HG03521 (cell line): ENCODE measurements at regions not wholly inside any gene's neighbourhood (a gene's known extent, or its start where the extent isn't known, plus 50 kb on each side); places are given as distances from the start of the nearest gene placed in this dataset.
"Not testable (repeated sequence)": the region's sequence is repeated elsewhere in the genome, so short reads cannot be mapped to it uniquely, and the experiment has no call there.

Source experiments
- ATAC-seq: cut with Tn5 transposase; IDR thresholded peaks from one replicate; pipeline ENCODE4 v1.9.1; 2021; ENCODE audit warnings: mild to moderate bottlenecking, moderate library complexity; ENCODE audit not compliant: unreplicated experiment

DNA sequence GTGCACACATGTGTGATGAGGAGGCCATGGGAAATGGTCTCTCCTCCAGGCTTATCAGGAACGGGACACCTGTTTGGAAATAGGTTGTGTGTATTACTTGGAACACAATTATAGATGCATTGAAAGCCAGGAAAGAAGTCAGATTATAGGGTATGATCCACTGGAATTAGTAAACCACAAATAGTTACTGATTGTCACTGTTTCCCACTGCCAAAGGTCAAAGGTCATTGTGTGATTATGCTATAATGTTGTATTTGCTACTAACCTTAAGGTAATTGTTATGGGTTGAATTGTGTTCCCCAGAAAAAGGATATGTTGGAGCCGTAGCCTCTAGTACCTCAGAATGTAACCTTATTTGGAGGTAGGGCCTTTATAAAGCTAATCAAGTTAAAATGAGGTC is 129.9 kb upstream of the FBXO33 start:
- ATAC-seq = no peak

DNA sequence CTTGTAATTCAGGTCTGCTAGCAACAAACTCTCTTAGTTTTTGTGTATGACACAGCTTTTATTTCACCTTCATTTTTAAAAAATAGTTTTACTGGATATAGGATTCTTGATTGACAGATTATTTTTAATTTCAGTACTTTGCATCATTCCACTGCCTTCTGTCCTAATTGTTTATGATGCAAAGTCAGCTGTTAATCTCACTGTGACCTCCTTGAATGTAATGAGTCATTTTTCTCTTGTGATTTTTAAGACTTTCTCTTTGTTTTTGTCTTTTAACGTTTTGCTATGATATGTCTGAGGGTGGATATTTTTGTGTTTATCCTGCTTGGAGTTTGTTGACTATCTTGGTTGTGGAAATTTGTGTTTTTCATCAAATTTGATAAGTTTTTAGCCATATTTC is 126.3 kb upstream of the FBXO33 start:
- ATAC-seq = no peak

DNA sequence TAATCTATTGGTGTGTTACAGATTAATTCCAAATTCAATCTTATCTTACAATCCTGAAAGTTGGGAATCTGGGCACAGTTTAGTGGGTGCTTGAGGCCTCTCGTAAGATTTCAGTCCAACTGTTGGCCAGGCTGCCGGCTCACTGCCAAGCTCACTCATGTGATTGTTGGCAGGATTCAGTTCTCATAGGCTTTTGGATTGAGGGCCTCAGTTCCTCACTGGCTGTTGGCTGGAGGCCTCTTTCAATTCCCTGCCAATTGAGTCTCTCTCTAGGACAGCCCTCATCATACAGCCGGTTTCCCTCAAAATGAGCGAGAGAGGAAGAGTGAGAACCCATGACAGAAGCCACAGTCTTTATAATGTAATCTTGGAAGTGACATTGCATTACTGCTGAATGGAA is 123.5 kb upstream of the FBXO33 start:
- no peak for ATAC-seq

DNA sequence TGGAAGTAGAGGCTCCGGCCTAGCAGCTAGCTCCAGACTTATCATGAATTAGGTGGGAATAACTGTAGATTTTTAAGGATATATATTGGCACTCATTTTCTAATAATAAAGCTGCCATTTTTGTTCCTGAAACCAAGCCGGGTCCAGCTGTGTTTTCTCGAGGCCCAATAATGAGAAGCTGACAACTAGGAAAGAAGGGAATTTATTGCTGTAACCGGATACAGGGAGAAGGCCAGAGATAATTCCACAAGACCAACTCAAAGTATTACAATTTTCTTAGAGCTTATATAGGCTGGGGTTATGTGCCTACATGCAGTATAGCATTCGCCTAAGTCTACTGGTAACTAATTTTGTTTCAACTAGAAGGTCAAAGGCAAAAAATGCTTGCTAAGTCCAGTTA is 122.3 kb upstream of the FBXO33 start:
- ATAC-seq = no peak

DNA sequence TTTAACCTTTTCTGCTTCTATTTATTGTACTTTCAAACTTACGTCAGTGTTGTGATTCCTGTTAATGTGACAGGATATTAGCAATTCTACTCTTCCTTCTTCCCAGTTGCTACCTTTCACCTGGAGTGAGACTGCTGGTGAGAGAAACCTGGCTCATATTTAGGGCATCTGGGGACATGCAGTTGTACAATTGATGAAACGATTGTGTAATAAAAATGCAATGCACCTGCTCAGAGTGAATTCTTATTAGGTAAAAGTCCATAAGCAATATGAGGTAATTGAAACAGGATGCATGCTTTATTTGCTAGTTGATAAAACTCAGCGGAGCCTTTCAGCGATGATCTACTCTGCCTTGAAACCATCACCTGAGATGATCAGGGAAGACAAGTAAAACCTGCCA is 116.1 kb upstream of the FBXO33 start:
- ATAC-seq = no peak

DNA sequence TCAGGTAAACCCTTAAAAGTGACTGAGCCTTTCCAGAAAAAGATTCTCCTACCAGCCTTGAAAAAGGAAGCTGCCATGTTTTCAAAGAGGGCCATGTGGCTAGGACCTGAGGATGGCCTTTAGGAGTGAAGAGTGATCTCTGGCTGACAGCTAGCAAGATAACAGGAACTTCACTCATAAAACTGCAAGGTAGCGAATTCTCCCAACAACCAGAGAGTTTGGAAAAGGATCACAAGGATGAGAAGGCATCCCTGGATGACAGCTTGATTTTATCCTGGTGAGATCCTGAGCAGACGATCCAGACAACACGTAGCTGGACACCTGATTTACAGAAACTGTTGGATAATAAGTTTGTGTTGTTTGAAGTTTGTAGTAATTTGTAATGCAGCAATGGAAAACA is 115.6 kb upstream of the FBXO33 start:
- no peak for ATAC-seq

DNA sequence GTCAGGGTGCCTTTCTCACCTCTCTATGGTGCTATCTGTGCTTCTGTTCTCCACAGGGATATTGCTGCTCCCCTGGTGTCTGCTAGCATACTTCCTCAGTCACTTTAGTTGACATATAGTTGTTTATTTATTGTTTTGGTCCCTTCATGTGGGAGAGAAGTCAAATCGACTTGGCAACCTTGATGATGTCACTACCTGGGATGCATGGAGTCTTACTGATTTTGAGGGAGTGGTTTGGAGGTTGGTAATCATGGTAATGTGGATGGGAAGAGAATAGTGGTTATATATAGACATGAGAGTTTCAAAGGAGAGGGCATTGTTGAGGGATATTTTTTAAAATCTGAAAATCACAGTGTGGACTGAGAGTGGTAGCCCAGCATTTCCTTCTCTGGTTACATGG is 73.6 kb upstream of the FBXO33 start:
- ATAC-seq = no peak

DNA sequence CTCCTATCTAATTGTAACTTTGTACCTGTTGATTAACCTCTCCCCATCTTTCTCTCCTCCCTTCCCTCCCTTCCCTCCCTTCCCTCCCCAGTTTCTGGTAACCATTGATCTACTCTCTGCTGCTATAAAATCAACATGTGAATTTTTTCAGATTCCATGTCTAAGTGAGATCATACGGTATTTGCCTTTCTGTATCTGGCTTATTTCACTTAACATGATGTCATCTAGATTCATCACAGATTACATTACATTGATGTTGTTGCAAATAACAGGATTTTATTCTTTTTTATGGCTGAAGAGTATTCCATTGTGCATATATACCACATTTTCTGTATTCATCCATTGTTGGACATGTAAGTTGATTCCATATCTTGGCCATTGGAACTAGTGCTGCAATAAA is 68.0 kb upstream of the FBXO33 start:
- ATAC-seq = no peak

DNA sequence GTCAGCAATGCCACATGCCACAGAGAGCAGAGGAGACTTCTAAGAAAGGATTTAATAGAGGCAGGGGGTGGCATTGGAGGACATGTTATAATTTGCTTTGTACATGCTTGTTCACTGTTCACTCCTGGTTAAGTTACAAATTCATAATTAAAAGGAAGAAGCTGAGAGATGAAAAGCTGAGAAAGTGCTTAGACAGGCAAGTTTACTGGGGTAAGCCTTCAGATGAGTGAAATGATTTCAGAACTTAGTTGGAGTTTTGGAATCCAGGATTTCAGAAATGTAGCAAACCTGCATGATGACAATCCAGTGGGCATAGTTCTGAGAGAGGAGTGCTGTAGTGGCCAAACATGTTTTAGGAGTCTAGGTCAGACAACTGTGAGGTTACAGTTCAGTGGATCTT is 67.3 kb upstream of the FBXO33 start:
- no peak for ATAC-seq

DNA sequence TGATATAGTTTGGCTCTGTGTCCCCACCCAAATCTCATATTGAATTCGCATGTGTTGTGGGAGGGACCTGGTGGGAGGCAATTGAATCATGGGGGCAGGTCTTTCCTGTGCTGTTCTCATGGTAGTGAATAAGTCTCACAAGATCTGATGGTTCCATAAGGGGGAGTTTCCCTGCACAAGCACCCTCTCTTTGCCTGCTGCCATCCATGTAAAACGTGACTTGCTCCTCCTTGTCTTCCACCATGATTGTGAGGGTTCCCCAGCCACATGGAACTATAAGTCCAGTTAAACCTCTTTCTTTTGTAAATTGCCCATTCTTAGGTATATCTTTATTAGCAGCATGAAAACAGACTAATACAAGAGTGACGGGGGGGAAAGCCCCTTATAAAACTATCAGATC is 65.4 kb upstream of the FBXO33 start:
- ATAC-seq = not testable (repeated sequence)

DNA sequence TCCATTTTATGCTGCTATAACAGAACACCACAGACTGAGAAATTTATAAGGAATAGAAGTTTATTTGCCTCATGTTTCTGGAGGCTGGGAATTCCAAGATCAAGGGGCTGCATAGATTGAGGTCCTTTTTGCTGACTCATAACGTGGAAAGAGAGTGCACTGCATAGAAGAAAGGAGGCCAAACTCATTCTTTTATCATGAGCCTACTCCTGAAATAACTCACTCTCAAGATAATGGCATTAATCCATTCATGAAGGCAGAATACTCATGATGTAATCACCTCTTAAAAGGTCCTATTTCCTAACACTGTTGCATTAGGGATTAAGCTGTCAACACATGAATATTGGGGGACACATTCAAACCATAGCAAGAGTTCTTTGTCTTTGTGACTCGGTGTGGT is 60.0 kb upstream of the FBXO33 start:
- ATAC-seq = no peak

DNA sequence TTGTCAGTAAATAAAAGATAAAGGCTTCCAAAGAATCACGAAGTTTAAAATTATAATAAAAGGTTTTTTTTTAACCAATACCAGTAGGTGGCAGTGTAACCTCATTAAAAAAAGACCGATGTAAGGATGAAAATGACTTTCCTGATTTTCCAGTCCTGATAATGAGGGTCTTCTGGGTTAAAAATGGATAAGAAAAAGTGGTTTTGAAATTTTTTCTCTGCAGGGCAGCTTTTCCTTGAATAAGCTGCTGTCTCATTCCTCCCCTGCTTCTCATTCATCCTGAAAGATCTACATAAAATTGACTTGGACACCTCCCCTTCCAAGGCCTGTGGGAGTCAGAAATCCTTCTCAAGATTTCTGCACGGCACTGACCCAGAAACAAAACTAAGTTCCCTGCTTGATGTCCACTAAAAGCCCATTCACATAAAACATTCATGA is 58.9 kb upstream of the FBXO33 start:
- no peak for ATAC-seq

DNA sequence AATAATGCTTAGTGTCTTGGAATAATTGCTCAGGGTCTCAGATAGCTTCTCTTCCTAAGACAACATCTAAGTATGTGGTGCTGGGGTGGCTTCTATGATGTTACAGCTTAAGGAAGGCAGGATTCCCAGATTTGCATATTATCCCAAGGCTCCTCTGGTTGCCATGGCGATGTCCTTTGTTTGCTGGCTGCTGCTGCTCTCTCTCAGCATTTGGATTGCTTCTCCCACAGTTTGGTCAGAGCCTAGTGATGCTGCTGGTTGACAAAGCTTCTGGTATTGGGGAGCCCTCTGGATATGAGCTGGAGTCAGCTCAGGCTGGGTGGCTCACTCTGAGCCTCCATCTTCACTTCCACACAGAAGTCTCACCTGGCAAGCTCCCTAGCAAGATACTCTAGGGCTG is 56.4 kb upstream of the FBXO33 start:
- no peak for ATAC-seq

DNA sequence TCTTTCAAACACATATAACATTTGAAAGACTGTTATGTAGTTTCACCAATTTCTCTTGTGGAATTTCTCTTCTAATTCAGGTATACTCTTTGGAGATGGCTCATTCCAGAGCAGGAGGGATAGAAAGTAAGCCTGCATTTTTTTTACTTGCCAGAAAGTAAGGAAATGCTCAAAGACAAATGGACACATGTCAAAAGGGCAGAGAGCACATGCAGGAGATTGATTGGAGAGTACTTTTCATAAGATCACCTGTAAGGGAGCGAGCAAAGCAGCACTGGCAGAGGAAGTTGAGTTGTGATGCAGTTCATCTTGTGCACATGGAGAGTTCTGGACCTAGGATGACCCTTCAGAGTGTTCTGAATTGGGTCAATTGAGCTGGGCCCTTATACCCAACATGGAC is 51.4 kb upstream of the FBXO33 start:
- ATAC-seq = no peak
